TTC549 (cell line): ENCODE measurements at regions not wholly inside any gene's neighbourhood (a gene's known extent, or its start where the extent isn't known, plus 50 kb on each side); places are given as distances from the start of the nearest gene placed in this dataset.

Experiments used
- FAIRE-seq: peaks from 2 replicates; lab custom pipeline; 2012; peaks lifted over from hg19 to GRCh38; lab: Jason Lieb, UNC

- FAIRE-seq = no peak
These were observed 217.0 kb downstream of the GAS1 start for GRCh38 chr9:86730163-86730928.

- no peak for FAIRE-seq
These were observed 222.8 kb downstream of the GAS1 start for GRCh38 chr9:86724529-86724928.

GRCh38 chr9:86723346-86723745 is 224.0 kb downstream of the GAS1 start:
- no peak for FAIRE-seq

GRCh38 chr9:86722706-86723075 is 224.6 kb downstream of the GAS1 start:
- no peak for FAIRE-seq

GRCh38 chr9:86721843-86722705 is 225.2 kb downstream of the GAS1 start:
- no peak for FAIRE-seq

GRCh38 chr9:86721226-86721781 is 226.0 kb downstream of the GAS1 start:
- FAIRE-seq = no peak

- no peak for FAIRE-seq
These were observed 226.6 kb downstream of the GAS1 start for GRCh38 chr9:86720639-86721225.

GRCh38 chr9:86718388-86719049 is 228.8 kb downstream of the GAS1 start:
- no peak for FAIRE-seq

- FAIRE-seq = no peak
These were observed 230.9 kb downstream of the GAS1 start for GRCh38 chr9:86716326-86716922.

- no peak for FAIRE-seq
These were observed 232.3 kb downstream of the GAS1 start for GRCh38 chr9:86714999-86715398.

- no peak for FAIRE-seq
These were observed 233.3 kb downstream of the GAS1 start for GRCh38 chr9:86713970-86714369.

- no peak for FAIRE-seq
These were observed 233.8 kb downstream of the GAS1 start for GRCh38 chr9:86713470-86713869.

- FAIRE-seq = no peak
These were observed 238.1 kb downstream of the GAS1 start for GRCh38 chr9:86708918-86709835.

- no peak for FAIRE-seq
These were observed 239.3 kb downstream of the GAS1 start for GRCh38 chr9:86707932-86708510.

GRCh38 chr9:86706391-86706790 is 240.9 kb downstream of the GAS1 start:
- FAIRE-seq = no peak

- no peak for FAIRE-seq
These were observed 241.8 kb downstream of the GAS1 start for GRCh38 chr9:86705490-86705889.

- no peak for FAIRE-seq
These were observed 244.0 kb downstream of the GAS1 start for GRCh38 chr9:86703346-86703745.

- no peak for FAIRE-seq
These were observed 246.7 kb downstream of the GAS1 start for GRCh38 chr9:86700629-86701028.

GRCh38 chr9:86697999-86698398 is 249.3 kb downstream of the GAS1 start:
- no peak for FAIRE-seq

GRCh38 chr9:86697213-86697612 is 250.1 kb downstream of the GAS1 start:
- FAIRE-seq = no peak
